ENCODE measurements at regions not wholly inside any gene's neighbourhood (a gene's known extent, or its start where the extent isn't known, plus 50 kb on each side); places are given as distances from the start of the nearest gene placed in this dataset.

GRCh38 chr12:39065455-39065854 lies 160.1 kb upstream of the CPNE8 start:
- H3K4me3 ChIP-seq (ENCODE audit: low read length) = no peak overlapping the region
- DNase-seq (ENCODE audit: low read depth, low spot score) = no peak

DNA sequence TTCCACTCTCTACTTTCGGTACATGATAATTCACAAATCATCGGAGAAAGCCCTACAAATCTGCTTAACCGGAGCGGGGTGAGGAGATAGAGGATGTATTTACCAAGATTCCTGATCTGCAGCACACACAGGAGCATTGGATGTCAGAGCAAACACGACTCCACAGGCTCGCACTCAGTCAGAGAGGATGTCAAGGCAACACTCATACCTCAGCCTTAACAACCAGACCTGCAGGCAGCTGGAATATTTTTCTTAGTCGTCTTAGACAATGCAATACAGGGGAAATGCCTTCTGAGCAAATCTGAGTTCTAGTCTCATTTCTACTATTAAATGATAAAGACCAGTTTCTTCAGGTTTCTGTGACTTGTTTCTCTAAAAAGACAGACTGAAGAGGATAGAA lies 159.3 kb upstream of the CPNE8 start:
- DNase-seq (ENCODE audit: low read depth, low spot score) = no peak

GRCh38 chr12:39062266-39062996 lies 157.0 kb upstream of the CPNE8 start:
- H3K4me3 ChIP-seq (ENCODE audit: low read length) = no peak overlapping the region
- no peak for DNase-seq (ENCODE audit: low read depth, low spot score)

More for the DNA sequence above, 159.3 kb upstream of the CPNE8 start:
- H3K4me3 ChIP-seq (ENCODE audit: low read length) = no peak overlapping the region

DNA sequence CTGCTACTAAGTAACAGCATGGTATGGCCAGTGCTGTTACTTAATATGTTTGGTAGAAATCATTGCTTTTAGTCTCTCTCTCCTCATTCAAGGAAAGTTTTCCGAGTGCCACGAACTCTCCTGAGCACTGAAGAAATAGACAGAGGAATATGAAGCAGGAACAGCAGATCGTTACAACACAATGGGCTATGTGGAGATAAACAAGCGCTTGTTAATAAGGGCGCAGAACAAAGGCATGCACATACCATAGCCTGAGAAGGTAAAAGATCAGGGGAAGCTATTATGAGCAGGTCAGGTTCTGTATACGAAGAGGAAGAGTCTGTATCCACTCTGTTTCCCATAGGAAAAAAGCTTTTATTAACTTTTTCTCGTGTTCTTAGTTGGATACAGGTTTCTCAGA lies 156.2 kb upstream of the CPNE8 start:
- no peak for DNase-seq (ENCODE audit: low read depth, low spot score)

DNA sequence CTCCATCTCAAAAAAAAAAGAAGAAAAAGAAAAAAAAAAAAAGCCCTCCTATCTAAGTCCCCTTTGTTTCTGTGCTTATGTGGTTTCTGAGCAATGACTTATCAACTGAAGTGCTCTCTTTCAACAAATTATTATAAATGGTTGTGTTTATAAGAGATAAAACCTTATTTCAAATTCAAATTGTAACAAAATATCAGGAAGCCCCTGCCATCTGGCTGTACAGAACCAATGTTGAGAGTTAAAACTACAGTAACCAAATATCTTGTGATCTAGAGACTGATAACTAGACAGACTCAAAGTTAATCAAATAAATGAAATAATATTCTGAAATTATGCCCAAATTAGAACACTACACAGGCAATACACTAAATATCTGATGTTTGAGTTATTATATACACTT lies 143.0 kb upstream of the CPNE8 start:
- no peak for DNase-seq (ENCODE audit: low read depth, low spot score)
- H3K4me3 ChIP-seq (ENCODE audit: low read length) = no peak overlapping the region

More for the DNA sequence above, 156.2 kb upstream of the CPNE8 start:
- no peak overlapping the region for H3K4me3 ChIP-seq (ENCODE audit: low read length)

DNA sequence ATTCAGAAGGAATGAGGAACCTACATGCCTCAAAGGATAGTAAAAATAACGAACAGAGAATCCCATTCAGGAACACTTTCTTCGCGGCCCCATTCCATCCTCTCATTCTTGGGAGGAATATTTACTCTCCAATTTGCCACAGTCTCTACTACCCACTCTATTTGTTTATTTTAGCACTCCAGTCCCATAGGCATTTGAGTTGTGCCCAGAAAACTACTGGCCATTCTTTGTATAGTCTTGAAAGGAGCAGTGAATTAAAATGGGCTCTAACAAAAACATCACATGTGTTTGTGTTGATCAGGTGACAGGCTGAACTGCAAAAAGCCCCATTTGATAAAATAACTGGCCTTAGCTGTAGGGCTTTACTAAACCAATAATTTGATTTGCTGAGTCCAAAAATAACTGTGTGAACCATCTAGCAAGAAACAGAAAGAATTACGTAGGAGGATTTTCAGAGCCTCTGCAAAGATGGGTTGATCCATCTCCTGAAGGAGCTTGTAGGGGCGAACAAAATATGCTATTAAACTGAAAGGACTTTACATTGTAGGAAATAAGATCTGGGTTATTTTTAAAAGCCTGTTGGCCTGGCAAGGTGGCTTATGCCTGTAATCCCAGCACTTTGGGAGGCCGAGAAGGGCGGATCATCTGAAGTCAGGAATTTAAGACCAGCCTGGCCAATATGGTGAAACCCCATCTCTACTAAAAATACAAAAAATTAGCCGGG lies 142.3 kb upstream of the CPNE8 start:
- DNase-seq (ENCODE audit: low read depth, low spot score) = no peak
- no peak overlapping the region for H3K4me3 ChIP-seq (ENCODE audit: low read length)

DNA sequence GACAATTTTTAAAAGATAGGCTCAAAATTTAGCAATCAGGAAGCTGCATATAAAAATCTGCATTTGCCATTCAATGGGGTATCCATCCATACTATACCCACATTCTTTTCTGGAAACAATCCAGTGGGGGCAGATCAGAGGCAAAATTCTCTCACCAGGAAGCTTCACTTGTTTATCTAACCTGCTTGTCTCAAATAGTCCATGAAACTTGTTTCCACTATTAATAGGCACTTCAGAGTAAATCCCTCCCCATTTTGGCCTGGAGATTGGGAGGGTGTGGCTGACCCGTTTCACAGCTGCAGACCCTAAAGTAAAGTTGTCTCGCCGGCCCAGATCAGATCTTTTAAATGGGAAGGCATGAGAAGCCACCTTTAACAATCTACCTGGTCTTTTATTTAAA lies 139.4 kb upstream of the CPNE8 start:
- DNase-seq (ENCODE audit: low read depth, low spot score) = no peak

DNA sequence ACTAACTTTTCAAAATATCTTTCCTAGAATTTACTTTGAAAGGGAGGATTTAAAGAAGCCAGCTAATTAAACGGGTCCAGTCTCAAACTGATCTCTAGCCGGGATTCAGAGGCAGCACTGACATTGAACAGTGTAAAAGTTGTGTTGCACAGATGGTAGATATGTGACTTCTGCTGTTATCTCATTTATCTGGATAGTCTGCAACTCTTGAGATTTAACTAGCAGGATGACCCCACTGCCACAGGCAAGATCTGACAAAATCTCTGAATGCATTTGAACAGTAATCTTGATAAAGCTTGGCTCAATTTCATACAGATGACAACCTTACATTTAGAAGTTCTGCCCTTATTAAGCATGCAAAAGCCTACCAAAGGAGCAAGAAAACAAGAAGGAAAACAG lies 138.0 kb upstream of the CPNE8 start:
- DNase-seq (ENCODE audit: low read depth, low spot score) = no peak
- H3K4me3 ChIP-seq (ENCODE audit: low read length) = no peak overlapping the region

More for the DNA sequence above, 139.4 kb upstream of the CPNE8 start:
- H3K4me3 ChIP-seq (ENCODE audit: low read length) = no peak overlapping the region

DNA sequence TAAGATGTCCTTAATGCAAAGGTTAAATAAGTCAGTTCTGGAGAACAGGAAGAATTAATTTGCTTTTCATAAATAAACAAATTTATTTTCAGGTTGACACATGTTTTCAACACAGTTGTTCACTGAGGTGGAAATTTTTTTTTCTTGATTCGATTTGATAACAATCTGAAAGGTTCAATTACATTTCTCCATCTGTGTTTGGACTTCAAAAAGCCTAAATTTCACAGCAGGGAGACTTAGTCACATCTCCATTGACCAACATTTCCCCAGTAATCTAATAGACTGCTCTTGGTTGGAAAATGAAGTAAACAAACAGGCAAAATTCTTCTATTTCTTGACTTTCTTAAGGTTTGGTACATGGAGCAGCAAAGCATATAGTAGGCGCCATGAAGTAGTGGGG lies 134.9 kb upstream of the CPNE8 start:
- H3K4me3 ChIP-seq (ENCODE audit: low read length) = no peak overlapping the region
- DNase-seq (ENCODE audit: low read depth, low spot score) = no peak

DNA sequence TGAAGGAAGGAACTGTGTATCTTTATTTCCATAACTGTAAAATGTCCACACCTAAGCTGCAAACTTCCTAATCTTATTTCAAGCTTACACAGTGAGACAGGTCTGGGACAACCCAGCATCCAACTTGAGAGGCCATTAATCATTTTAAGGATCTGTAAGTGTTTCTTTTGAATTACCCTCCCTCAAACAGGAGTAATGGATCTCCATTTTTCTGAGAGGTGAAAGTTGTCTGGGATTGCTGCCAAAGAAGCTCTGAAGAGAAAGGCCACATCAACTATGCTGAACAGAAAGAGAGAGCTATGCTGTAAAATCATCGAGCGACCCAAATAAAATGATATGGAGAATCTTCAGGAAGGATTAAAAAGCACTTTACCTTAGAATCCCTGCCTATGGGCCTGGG lies 131.7 kb upstream of the CPNE8 start:
- no peak for DNase-seq (ENCODE audit: low read depth, low spot score)
- H3K4me3 ChIP-seq (ENCODE audit: low read length) = no peak overlapping the region

GRCh38 chr12:39036105-39036504 lies 130.7 kb upstream of the CPNE8 start:
- H3K4me3 ChIP-seq (ENCODE audit: low read length) = no peak overlapping the region
- no peak for DNase-seq (ENCODE audit: low read depth, low spot score)

DNA sequence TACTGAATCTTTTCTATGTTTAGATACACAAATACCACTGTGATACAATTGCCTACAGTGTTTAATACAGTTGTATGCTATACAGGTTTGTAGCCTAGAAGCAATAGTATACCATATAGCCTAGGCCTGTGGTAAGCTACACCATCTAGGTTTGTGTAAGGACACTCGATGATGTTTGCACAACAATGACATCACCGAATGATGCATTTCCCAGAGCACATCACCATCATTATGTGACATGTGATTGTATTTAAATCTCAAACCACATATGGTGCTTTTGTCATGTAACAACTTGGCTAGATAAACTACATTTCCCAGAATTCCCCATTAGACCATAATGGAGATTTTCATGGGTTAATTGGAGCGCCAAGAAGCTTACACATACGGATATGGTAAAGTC lies 128.4 kb upstream of the CPNE8 start:
- H3K4me3 ChIP-seq (ENCODE audit: low read length) = no peak overlapping the region
- no peak for DNase-seq (ENCODE audit: low read depth, low spot score)

- no peak overlapping the region for H3K4me3 ChIP-seq (ENCODE audit: low read length)
- no peak for DNase-seq (ENCODE audit: low read depth, low spot score)
Observed at GRCh38 chr12:39032448-39032847, 127.1 kb upstream of the CPNE8 start.

GRCh38 chr12:39032034-39032433 lies 126.6 kb upstream of the CPNE8 start:
- DNase-seq (ENCODE audit: low read depth, low spot score) = no peak
- H3K4me3 ChIP-seq (ENCODE audit: low read length) = no peak overlapping the region

DNA sequence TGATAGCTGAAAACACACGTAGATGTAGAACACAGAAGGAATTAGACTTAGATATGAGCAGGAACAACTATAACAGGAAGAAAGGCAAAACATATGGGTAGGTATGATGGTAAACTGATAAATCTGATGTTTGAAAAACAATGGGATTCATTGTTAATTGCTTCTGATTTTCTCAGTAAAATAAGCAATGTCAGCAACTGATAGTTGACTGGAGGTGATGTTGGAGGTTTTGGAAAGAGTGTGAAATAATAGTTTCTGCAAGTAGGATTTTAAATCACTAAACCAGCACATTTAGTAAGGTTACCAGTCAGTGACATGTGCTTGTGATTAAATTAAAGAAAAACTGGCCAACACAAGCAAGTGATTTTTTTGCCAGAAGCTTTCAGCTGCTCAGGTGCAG lies 123.0 kb upstream of the CPNE8 start:
- no peak for DNase-seq (ENCODE audit: low read depth, low spot score)
- H3K4me3 ChIP-seq (ENCODE audit: low read length) = no peak overlapping the region

DNA sequence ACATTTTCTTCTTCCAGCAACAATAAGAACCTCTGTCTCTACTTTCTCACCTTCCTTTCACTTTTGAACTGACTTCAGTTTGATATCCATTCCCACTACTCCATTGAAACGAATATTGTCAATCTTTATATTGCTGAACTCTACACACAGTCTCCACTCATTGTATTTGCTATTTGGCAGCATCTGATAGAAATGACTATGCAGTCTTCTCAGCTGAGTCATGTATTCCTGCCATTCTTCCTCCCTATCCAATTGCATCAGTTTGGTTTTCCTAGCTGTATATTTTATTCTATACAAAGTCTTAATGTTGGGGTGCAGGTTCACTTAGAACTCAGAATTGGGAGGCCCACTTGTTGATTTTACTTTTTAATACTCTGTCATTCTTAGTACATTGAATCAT lies 107.5 kb upstream of the CPNE8 start:
- DNase-seq (ENCODE audit: low read depth, low spot score) = no peak
- no peak overlapping the region for H3K4me3 ChIP-seq (ENCODE audit: low read length)

DNA sequence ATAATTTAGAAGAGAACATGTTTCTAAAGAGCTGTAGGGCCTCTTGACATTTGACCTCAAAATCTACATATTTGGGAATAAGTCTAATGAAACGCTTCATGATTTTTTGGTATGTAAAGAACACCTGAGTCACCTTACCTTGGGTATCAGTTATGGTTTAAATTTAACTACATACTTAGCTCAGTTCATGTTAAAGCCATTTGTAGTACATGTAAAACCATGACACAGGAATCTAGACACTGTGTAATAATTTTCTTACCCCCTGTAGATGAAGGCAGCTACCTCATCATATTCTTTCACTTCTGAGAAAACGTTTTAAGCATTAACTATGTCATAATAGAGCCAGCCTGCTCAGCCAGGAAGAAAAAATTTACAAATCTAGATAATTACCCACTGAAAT lies 105.8 kb upstream of the CPNE8 start:
- H3K4me3 ChIP-seq (ENCODE audit: low read length) = no peak overlapping the region
- DNase-seq (ENCODE audit: low read depth, low spot score) = no peak

GRCh38 chr12:39010406-39010805 lies 105.0 kb upstream of the CPNE8 start:
- no peak overlapping the region for H3K4me3 ChIP-seq (ENCODE audit: low read length)
- DNase-seq (ENCODE audit: low read depth, low spot score) = no peak

DNA sequence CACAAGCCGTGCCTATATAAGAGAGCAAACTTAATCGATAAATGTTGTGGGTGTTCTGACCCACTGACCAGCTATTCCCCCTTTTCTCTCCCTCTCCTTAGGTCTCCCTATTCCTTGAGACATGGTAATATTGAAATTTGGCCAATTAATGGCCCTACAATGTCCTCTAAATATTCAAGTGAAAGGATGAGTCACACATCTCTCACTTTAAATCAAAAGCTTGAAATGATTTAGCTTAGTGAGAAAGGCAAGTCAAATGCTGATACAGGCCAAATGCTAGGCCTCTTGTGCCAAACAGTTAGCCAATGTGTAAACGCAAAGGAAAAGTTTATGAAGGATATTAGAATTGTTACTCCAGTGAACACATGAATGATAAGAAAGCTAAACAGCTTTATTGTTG lies 102.2 kb upstream of the CPNE8 start:
- DNase-seq (ENCODE audit: low read depth, low spot score) = no peak
- no peak overlapping the region for H3K4me3 ChIP-seq (ENCODE audit: low read length)

DNA sequence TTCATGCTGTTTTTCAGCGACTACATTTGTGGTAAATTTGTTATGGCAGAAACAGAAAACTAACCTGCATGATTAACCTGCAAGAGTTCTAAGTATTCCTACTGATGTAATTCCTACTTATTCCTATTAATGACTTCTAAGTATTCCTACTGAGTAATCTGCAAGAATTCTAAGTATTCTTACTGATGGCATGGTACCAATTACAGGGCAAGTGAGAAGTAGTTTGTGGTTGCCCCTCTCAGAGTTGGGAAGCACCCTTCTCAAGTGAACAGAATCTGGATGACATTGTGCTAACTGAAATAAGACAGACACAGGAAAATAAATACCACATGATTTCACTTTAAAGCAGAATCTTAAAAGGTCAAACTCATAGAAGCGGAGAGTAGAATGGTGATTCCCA lies 100.9 kb upstream of the CPNE8 start:
- H3K4me3 ChIP-seq (ENCODE audit: low read length) = no peak overlapping the region
- DNase-seq (ENCODE audit: low read depth, low spot score) = no peak

DNA sequence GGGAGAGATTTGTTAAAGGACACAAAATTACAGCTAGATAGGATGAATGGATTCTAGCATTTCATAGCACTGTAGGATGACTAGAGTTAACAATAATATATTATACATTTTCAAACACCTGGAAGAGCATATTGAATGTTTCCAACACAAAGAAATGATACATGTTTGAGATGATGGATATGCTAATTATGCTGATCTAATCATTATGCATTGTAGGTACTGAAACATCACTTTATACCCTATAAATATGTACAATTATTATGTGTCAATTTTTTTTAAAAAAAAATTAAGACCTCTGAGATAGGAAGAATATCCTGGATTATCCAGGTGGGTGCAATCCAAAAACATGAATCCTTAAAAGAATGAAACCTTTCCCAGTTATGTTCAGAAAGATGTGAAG lies 100.3 kb upstream of the CPNE8 start:
- no peak overlapping the region for H3K4me3 ChIP-seq (ENCODE audit: low read length)
- DNase-seq (ENCODE audit: low read depth, low spot score) = no peak
